Smooth muscle cell (in vitro differentiated cells): ENCODE measurements at regions not wholly inside any gene's neighbourhood (a gene's known extent, or its start where the extent isn't known, plus 50 kb on each side); places are given as distances from the start of the nearest gene placed in this dataset.

ENCODE experiments used
- DNase-seq: peaks from one replicate; lab custom pipeline; 2025; ENCODE audit not compliant: unreplicated experiment; lab: John Stamatoyannopoulos, UW
- H2AFZ ChIP-seq: fragments of 200-600 bp; sonication (generic); 2 replicates; pipeline ENCODE4 v1.6.0; 2016; ENCODE audit warnings: antibody characterized with exemption, low read depth, mild to moderate bottlenecking
- H3F3A ChIP-seq: fragments of 200-600 bp; sonication (generic); 2 replicates; pipeline ENCODE4 v1.6.0; 2017; ENCODE audit warnings: antibody characterized with exemption, low read depth
- H3K27ac ChIP-seq: fragments of 200-600 bp; sonication (generic); 2 replicates; pipeline ENCODE4 v1.5.1; 2016; ENCODE audit warnings: low read depth, mild to moderate bottlenecking
- H3K27me3 ChIP-seq: fragments of 200-600 bp; sonication (generic); 2 replicates; pipeline ENCODE4 v1.6.1; 2016; ENCODE audit warnings: low read depth, mild to moderate bottlenecking
- H3K36me3 ChIP-seq: fragments of 200-600 bp; sonication (generic); 2 replicates; pipeline ENCODE4 v1.5.1; 2016; ENCODE audit warnings: low read depth
- H3K4me1 ChIP-seq: fragments of 200-600 bp; sonication (generic); 2 replicates; pipeline ENCODE4 v1.5.1; 2016; ENCODE audit warnings: low read depth
- H3K4me2 ChIP-seq: fragments of 200-600 bp; sonication (generic); 2 replicates; pipeline ENCODE4 v1.6.0; 2016; ENCODE audit warnings: mild to moderate bottlenecking
- H3K4me3 ChIP-seq: fragments of 200-600 bp; sonication (generic); 2 replicates; pipeline ENCODE4 v1.5.1; 2016; ENCODE audit warnings: mild to moderate bottlenecking
- H3K79me2 ChIP-seq: fragments of 200-600 bp; sonication (generic); 2 replicates; pipeline ENCODE4 v1.6.0; 2016; ENCODE audit warnings: low read depth, mild to moderate bottlenecking
- H3K9ac ChIP-seq: fragments of 200-600 bp; sonication (generic); 2 replicates; pipeline ENCODE4 v1.6.0; 2016; ENCODE audit warnings: low read depth
- H3K9me3 ChIP-seq: fragments of 200-600 bp; sonication (generic); replicated peaks from 2 replicates; pipeline ENCODE4 v1.5.1; 2016; ENCODE audit warnings: low read depth
- H4K20me1 ChIP-seq: fragments of 200-600 bp; sonication (generic); 2 replicates; pipeline ENCODE4 v1.6.0; 2016; ENCODE audit warnings: low read depth
- CTCF ChIP-seq: fragments of 200-600 bp; sonication (generic); IDR thresholded peaks from 2 replicates; pipeline ENCODE4 v1.5.1; 2017; ENCODE audit warnings: borderline replicate concordance, mild to moderate bottlenecking, antibody characterized with exemption; ENCODE audit not compliant: insufficient read depth, poor library complexity, severe bottlenecking
- WGBS: methylation state at CpG from one replicate; pipeline ENCODE4 v1.1.7; 2016; ENCODE audit warnings: low lambda C conversion rate; 5-methylcytosine and 5-hydroxymethylcytosine counted together

- no peak for DNase-seq
- Histone ChIP-seq H3K36me3 (no peaks in the 10 kb centered on the region), H3K9me3 (no peaks in the 10 kb centered on the region), H3K79me2 (no peaks in the 10 kb centered on the region), H3K9ac (no peak overlapping the region), H3K4me2 (no peak overlapping the region), H3F3A (no peaks in the 10 kb centered on the region), H3K4me3 (no peak overlapping the region), H4K20me1 (no peaks in the 10 kb centered on the region), H2AFZ (no peak overlapping the region), H3K4me1 (no peaks in the 10 kb centered on the region), H3K27me3 (no peaks in the 10 kb centered on the region), H3K27ac (no peak overlapping the region)
- no peak for TF ChIP-seq CTCF
- 88% methylated on average over 13 of the region's 13 CpGs for WGBS
Observed at GRCh38 chr10:128489324-128490247, 363.4 kb upstream of the MKI67 start.

- H3F3A ChIP-seq = no peaks in the 10 kb centered on the region
- no peak for DNase-seq
- H3K9me3 ChIP-seq = no peaks in the 10 kb centered on the region
- no peaks in the 10 kb centered on the region for H3K4me1 ChIP-seq
- H3K4me2 ChIP-seq = no peak overlapping the region
- no peak overlapping the region for H3K4me3 ChIP-seq
- no peak overlapping the region for H3K9ac ChIP-seq
- 96% methylated on average over 5 of the region's 5 CpGs for WGBS
- H2AFZ ChIP-seq = no peak overlapping the region
- H4K20me1 ChIP-seq = no peaks in the 10 kb centered on the region
- TF ChIP-seq CTCF = no peak
- no peak overlapping the region for H3K27ac ChIP-seq
- H3K36me3 ChIP-seq = no peaks in the 10 kb centered on the region
- H3K27me3 ChIP-seq = no peaks in the 10 kb centered on the region
- no peaks in the 10 kb centered on the region for H3K79me2 ChIP-seq
Observed at GRCh38 chr10:128491686-128492085, 365.5 kb upstream of the MKI67 start.

GRCh38 chr10:128493811-128494210 lies 367.6 kb upstream of the MKI67 start:
- no peak overlapping the region for H3K9ac ChIP-seq
- no peak overlapping the region for H3K27ac ChIP-seq
- DNase-seq = no peak
- no peaks in the 10 kb centered on the region for H3K9me3 ChIP-seq
- H3K4me1 ChIP-seq = no peaks in the 10 kb centered on the region
- H3F3A ChIP-seq = no peaks in the 10 kb centered on the region
- H4K20me1 ChIP-seq = no peaks in the 10 kb centered on the region
- no peak overlapping the region for H3K4me2 ChIP-seq
- no peak overlapping the region for H3K4me3 ChIP-seq
- no peaks in the 10 kb centered on the region for H3K27me3 ChIP-seq
- no peak overlapping the region for H2AFZ ChIP-seq
- WGBS = 53% methylated on average over 4 of the region's 4 CpGs
- no peak for TF ChIP-seq CTCF
- no peaks in the 10 kb centered on the region for H3K79me2 ChIP-seq
- H3K36me3 ChIP-seq = no peaks in the 10 kb centered on the region

GRCh38 chr10:128494665-128495064 lies 368.4 kb upstream of the MKI67 start:
- 64% methylated on average over 3 of the region's 3 CpGs for WGBS
- no peak for TF ChIP-seq CTCF
- Histone ChIP-seq H2AFZ (no peak overlapping the region), H3K4me1 (no peaks in the 10 kb centered on the region), H3K9ac (no peak overlapping the region), H3F3A (no peaks in the 10 kb centered on the region), H3K79me2 (no peaks in the 10 kb centered on the region), H3K27ac (no peak overlapping the region), H3K4me2 (no peak overlapping the region), H3K36me3 (no peaks in the 10 kb centered on the region), H3K27me3 (no peaks in the 10 kb centered on the region), H3K9me3 (no peaks in the 10 kb centered on the region), H3K4me3 (no peak overlapping the region), H4K20me1 (no peaks in the 10 kb centered on the region)
- no peak for DNase-seq
